ENCODE measurements at regions not wholly inside any gene's neighbourhood (a gene's known extent, or its start where the extent isn't known, plus 50 kb on each side); places are given as distances from the start of the nearest gene placed in this dataset.

GRCh38 chr13:60331249-60332012 is 65.6 kb upstream of the TDRD3 start:
- no peak overlapping the region for H3K27ac ChIP-seq (ENCODE audit: insufficient read depth, low read length)

More at GRCh38 chr13:60331249-60332012, 65.6 kb upstream of the TDRD3 start:
- no peak overlapping the region for H2BK15ac ChIP-seq (ENCODE audit: low read depth, low read length)
- ATAC-seq (ENCODE audit: low read depth) (no peak), DNase-seq (no peak)
- no peak overlapping the region for H2BK20ac ChIP-seq (ENCODE audit: low read depth, low read length)
- dilution Hi-C loops (cut with HindIII; ENCODE audit: low sequenced_read_pairs, unreplicated experiment): no loop called here
- WGBS, 2 experiments (ENCODE audit: extremely low coverage in 2 of 2, insufficient read length in 1 of 2): 38% methylated on average over 1 of the region's 4 CpGs; no CpG with 5 or more reads in 1 of the 2 experiments
- no peaks in the 10 kb centered on the region for H3K36me3 ChIP-seq (ENCODE audit: control insufficient read depth, insufficient read depth, low read length)
- no peak overlapping the region for H2AK9ac ChIP-seq (replicated peaks; ENCODE audit: low read depth, low read length, poor library complexity)
- no peak overlapping the region for H3K56ac ChIP-seq (ENCODE audit: extremely low read depth, insufficient read depth, low read length)
- H2AK5ac ChIP-seq (ENCODE audit: low read depth, low read length): no peak overlapping the region
- no peak overlapping the region for H2BK5ac ChIP-seq (ENCODE audit: low read depth, low read length, poor library complexity, severe bottlenecking)
- H4K20me1 ChIP-seq (ENCODE audit: insufficient read depth, low read length): no peaks in the 10 kb centered on the region
- no peak overlapping the region for H2AFZ ChIP-seq (replicated peaks; ENCODE audit: low read length, poor library complexity)
- H3K4ac ChIP-seq (ENCODE audit: low read depth, low read length): no peak overlapping the region
- no peaks in the 10 kb centered on the region for H3K9me3 ChIP-seq (ENCODE audit: control insufficient read depth, insufficient read depth, low read length)
- H3K23ac ChIP-seq (ENCODE audit: low read depth, low read length): no peak overlapping the region
- no peaks in the 10 kb centered on the region for H3K79me1 ChIP-seq (ENCODE audit: low read depth in 1 of 2, low read length in 2 of 2)
- no peak overlapping the region for H4K8ac ChIP-seq (ENCODE audit: low read depth in 2 of 2, low read length in 2 of 2)
- H3K9me1 ChIP-seq (ENCODE audit: insufficient read depth, low read length): no peaks in the 10 kb centered on the region; the same call in 1 of the 2 replicates
- H3K4me1 ChIP-seq (ENCODE audit: control insufficient read depth, insufficient read depth, low read length): peaks cover 2% of the 10 kb centered on the region; the same call in 1 of the 2 replicates
- H3K18ac ChIP-seq (ENCODE audit: low read depth, low read length): no peak overlapping the region
- H4K91ac ChIP-seq (ENCODE audit: insufficient read depth, low read depth, low read length): no peak overlapping the region
- no peaks in the 10 kb centered on the region; the same call in 1 of the 2 replicates for H3K27me3 ChIP-seq (ENCODE audit: control insufficient read depth, insufficient read depth, low read length)
- in situ Hi-C loops (cut with MboI; ENCODE audit: low sequenced_read_pairs): loop anchor here (25.0 kb wide), 2 partner anchors 644 to 944 kb away; no protein-coding TSS in a partner anchor
- BruUV-seq (replicated peaks): no TSS peak
- ChIA-PET POLR2A (ENCODE audit: unreplicated experiment) (no interaction called here), CTCF (no interaction called here)
- no peak for TF ChIP-seq BHLHE40 (IDR thresholded peaks at IDR 0.05; ENCODE audit: low read depth, low read length)
- TF ChIP-seq RAD21 (IDR thresholded peaks at IDR 0.05; ENCODE audit: low read length): no peak
- TF ChIP-seq RFX5 (IDR thresholded peaks at IDR 0.05; ENCODE audit: low read depth, low read length): no peak
- no peak for TF ChIP-seq MAFK (IDR thresholded peaks at IDR 0.05; ENCODE audit: low read depth, low read length)
- no peak for TF ChIP-seq ELK1 (IDR thresholded peaks at IDR 0.05; ENCODE audit: borderline replicate concordance, low read depth, low read length)
- no peak for TF ChIP-seq CHD1 (IDR thresholded peaks at IDR 0.05; ENCODE audit: low read depth, low read length)
- no peak for TF ChIP-seq MAZ (IDR thresholded peaks at IDR 0.05; ENCODE audit: borderline replicate concordance, low read depth, low read length)
- no peak for TF ChIP-seq CEBPB (IDR thresholded peaks at IDR 0.05; ENCODE audit: low read depth, low read length)
- TF ChIP-seq SMC3 (IDR thresholded peaks at IDR 0.05; ENCODE audit: low read depth, low read length): no peak
- no peak for TF ChIP-seq POLR2A (IDR thresholded peaks at IDR 0.05; ENCODE audit: low read depth, low read length)
- TF ChIP-seq NFE2L2 (IDR thresholded peaks at IDR 0.05; ENCODE audit: low read depth, low read length): no peak
- TF ChIP-seq, protein P1, sequence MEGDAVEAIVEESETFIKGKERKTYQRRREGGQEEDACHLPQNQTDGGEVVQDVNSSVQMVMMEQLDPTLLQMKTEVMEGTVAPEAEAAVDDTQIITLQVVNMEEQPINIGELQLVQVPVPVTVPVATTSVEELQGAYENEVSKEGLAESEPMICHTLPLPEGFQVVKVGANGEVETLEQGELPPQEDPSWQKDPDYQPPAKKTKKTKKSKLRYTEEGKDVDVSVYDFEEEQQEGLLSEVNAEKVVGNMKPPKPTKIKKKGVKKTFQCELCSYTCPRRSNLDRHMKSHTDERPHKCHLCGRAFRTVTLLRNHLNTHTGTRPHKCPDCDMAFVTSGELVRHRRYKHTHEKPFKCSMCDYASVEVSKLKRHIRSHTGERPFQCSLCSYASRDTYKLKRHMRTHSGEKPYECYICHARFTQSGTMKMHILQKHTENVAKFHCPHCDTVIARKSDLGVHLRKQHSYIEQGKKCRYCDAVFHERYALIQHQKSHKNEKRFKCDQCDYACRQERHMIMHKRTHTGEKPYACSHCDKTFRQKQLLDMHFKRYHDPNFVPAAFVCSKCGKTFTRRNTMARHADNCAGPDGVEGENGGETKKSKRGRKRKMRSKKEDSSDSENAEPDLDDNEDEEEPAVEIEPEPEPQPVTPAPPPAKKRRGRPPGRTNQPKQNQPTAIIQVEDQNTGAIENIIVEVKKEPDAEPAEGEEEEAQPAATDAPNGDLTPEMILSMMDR (conservative IDR thresholded peaks at IDR 0.05; ENCODE audit: low read depth, low read length): no peak
- TF ChIP-seq MXI1 (IDR thresholded peaks at IDR 0.05; ENCODE audit: borderline replicate concordance, low read depth, low read length): no peak
- no peak for TF ChIP-seq FOS (IDR thresholded peaks at IDR 0.05; ENCODE audit: low read depth, low read length)
- TF ChIP-seq, protein P2, sequence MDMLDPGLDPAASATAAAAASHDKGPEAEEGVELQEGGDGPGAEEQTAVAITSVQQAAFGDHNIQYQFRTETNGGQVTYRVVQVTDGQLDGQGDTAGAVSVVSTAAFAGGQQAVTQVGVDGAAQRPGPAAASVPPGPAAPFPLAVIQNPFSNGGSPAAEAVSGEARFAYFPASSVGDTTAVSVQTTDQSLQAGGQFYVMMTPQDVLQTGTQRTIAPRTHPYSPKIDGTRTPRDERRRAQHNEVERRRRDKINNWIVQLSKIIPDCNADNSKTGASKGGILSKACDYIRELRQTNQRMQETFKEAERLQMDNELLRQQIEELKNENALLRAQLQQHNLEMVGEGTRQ (IDR thresholded peaks at IDR 0.05; ENCODE audit: low read depth, low read length): no peak
- TF ChIP-seq RCOR1 (IDR thresholded peaks at IDR 0.05; ENCODE audit: insufficient replicate concordance, low read length): no peak
- H2BK120ac ChIP-seq (ENCODE audit: low read depth, low read length): no peak overlapping the region
- no peak overlapping the region for H3K9ac ChIP-seq (ENCODE audit: low read depth, low read length)
- H4K5ac ChIP-seq (ENCODE audit: low read depth, low read length): no peak overlapping the region; the same call in 1 of the 2 replicates
- H3K14ac ChIP-seq (replicated peaks; ENCODE audit: low read depth, low read length): no peak overlapping the region
- no peak overlapping the region for H3K4me3 ChIP-seq (ENCODE audit: insufficient read depth, low read depth, low read length)
- intact Hi-C loops (cut with micrococcal nuclease): no loop called here
- no peak overlapping the region for H3K4me2 ChIP-seq (ENCODE audit: low read depth, low read length)

Data from IMR-90 (cell line).